ENCODE measurements at regions not wholly inside any gene's neighbourhood (a gene's known extent, or its start where the extent isn't known, plus 50 kb on each side); places are given as distances from the start of the nearest gene placed in this dataset.
"Not testable (repeated sequence)": the region's sequence is repeated elsewhere in the genome, so short reads cannot be mapped to it uniquely, and the experiment has no call there.

GRCh38 chr3:20307383-20307782 is 121.4 kb upstream of the SGO1 start:
- no peak overlapping the region for H3K4me2 ChIP-seq (ENCODE audit: unreplicated experiment)
- H3K27me3 ChIP-seq (replicated peaks; ENCODE audit: insufficient read depth), result no peaks in the 10 kb centered on the region
- no peak for TF ChIP-seq EZH2phosphoT487 (IDR thresholded peaks at IDR 0.05; ENCODE audit: insufficient read depth, low read depth)
- TF ChIP-seq EZH2 (IDR thresholded peaks at IDR 0.05; ENCODE audit: insufficient read depth, poor library complexity, severe bottlenecking), result no peak
- H3K79me2 ChIP-seq (ENCODE audit: insufficient read depth), result no peaks in the 10 kb centered on the region
- no peaks in the 10 kb centered on the region for H4K20me1 ChIP-seq (ENCODE audit: insufficient read depth)
- no peaks in the 10 kb centered on the region for H3K36me3 ChIP-seq (ENCODE audit: low read depth)
- no peaks in the 10 kb centered on the region for H3K4me1 ChIP-seq (ENCODE audit: insufficient read depth)
- H3K4me3 ChIP-seq, result no peak overlapping the region
- no peak overlapping the region for H3K27ac ChIP-seq
- no peak overlapping the region for H2AFZ ChIP-seq
- no peaks in the 10 kb centered on the region for H3F3A ChIP-seq (ENCODE audit: insufficient read depth)
- H3K9me3 ChIP-seq (ENCODE audit: low read depth), result no peaks in the 10 kb centered on the region
- no peak for DNase-seq
- no peaks in the 10 kb centered on the region for H3K9me2 ChIP-seq (ENCODE audit: insufficient read depth)
- in situ Hi-C loops (cut with MboI), result no loop called here
- no peak overlapping the region for H3K9ac ChIP-seq

- H3K9ac ChIP-seq, result no peak overlapping the region
- no peak overlapping the region for H3K4me3 ChIP-seq
- H3K27ac ChIP-seq, result no peak overlapping the region
- in situ Hi-C loops (cut with MboI), result no loop called here
- no peak overlapping the region for H3K4me2 ChIP-seq (ENCODE audit: unreplicated experiment)
- DNase-seq, result no peak
- H3K79me2 ChIP-seq (ENCODE audit: insufficient read depth), result no peaks in the 10 kb centered on the region
- H2AFZ ChIP-seq, result no peak overlapping the region
- no peaks in the 10 kb centered on the region for H4K20me1 ChIP-seq (ENCODE audit: insufficient read depth)
- no peaks in the 10 kb centered on the region for H3K4me1 ChIP-seq (ENCODE audit: insufficient read depth)
- 4 to 7% methylated on average over 2 of the region's 2 CpGs for WGBS, 2 experiments (ENCODE audit: low coverage in 1 of 2, low lambda C conversion rate in 2 of 2, missing lambda C conversion rate in 2 of 2)
- H3K9me2 ChIP-seq (ENCODE audit: insufficient read depth), result no peaks in the 10 kb centered on the region
- TF ChIP-seq EZH2phosphoT487 (IDR thresholded peaks at IDR 0.05; ENCODE audit: insufficient read depth, low read depth) (no peak), EZH2 (IDR thresholded peaks at IDR 0.05; ENCODE audit: insufficient read depth, poor library complexity, severe bottlenecking) (no peak)
- no peaks in the 10 kb centered on the region for H3K9me3 ChIP-seq (ENCODE audit: low read depth)
- no peaks in the 10 kb centered on the region for H3F3A ChIP-seq (ENCODE audit: insufficient read depth)
- H3K36me3 ChIP-seq (ENCODE audit: low read depth), result no peaks in the 10 kb centered on the region
- H3K27me3 ChIP-seq (replicated peaks; ENCODE audit: insufficient read depth), result no peaks in the 10 kb centered on the region
Measured at GRCh38 chr3:20305647-20306046, 119.6 kb upstream of the SGO1 start.

- no peak for TF ChIP-seq EZH2phosphoT487 (IDR thresholded peaks at IDR 0.05; ENCODE audit: insufficient read depth, low read depth)
- no peaks in the 10 kb centered on the region for H4K20me1 ChIP-seq (ENCODE audit: insufficient read depth)
- no peak overlapping the region for H2AFZ ChIP-seq
- H3K9me2 ChIP-seq (ENCODE audit: insufficient read depth), result no peaks in the 10 kb centered on the region
- H3K4me2 ChIP-seq (ENCODE audit: unreplicated experiment), result no peak overlapping the region
- H3K9me3 ChIP-seq (ENCODE audit: low read depth), result no peaks in the 10 kb centered on the region
- no peak overlapping the region for H3K9ac ChIP-seq
- H3F3A ChIP-seq (ENCODE audit: insufficient read depth), result no peaks in the 10 kb centered on the region
- 29 to 31% methylated on average over 7 of the region's 7 CpGs for WGBS, 2 experiments (ENCODE audit: low coverage in 1 of 2, low lambda C conversion rate in 2 of 2, missing lambda C conversion rate in 2 of 2)
- no peaks in the 10 kb centered on the region for H3K36me3 ChIP-seq (ENCODE audit: low read depth)
- no peaks in the 10 kb centered on the region for H3K4me1 ChIP-seq (ENCODE audit: insufficient read depth)
- no peak overlapping the region for H3K4me3 ChIP-seq
- DNase-seq, result no peak
- in situ Hi-C loops (cut with MboI), result no loop called here
- H3K27ac ChIP-seq, result no peak overlapping the region
- H3K79me2 ChIP-seq (ENCODE audit: insufficient read depth), result no peaks in the 10 kb centered on the region
- no peaks in the 10 kb centered on the region for H3K27me3 ChIP-seq (replicated peaks; ENCODE audit: insufficient read depth)
Measured at GRCh38 chr3:20302766-20303165, 116.8 kb upstream of the SGO1 start.

GRCh38 chr3:20288050-20288449 is 102.0 kb upstream of the SGO1 start:
- TF ChIP-seq EZH2 (IDR thresholded peaks at IDR 0.05; ENCODE audit: insufficient read depth, poor library complexity, severe bottlenecking), result no peak
- TF ChIP-seq EZH2phosphoT487 (IDR thresholded peaks at IDR 0.05; ENCODE audit: insufficient read depth, low read depth), result no peak
- Histone ChIP-seq H3K9me3 (ENCODE audit: low read depth) (no peaks in the 10 kb centered on the region), H3K27me3 (replicated peaks; ENCODE audit: insufficient read depth) (no peaks in the 10 kb centered on the region), H3K27ac (no peak overlapping the region), H3K9me2 (ENCODE audit: insufficient read depth) (no peaks in the 10 kb centered on the region), H3K9ac (no peak overlapping the region), H2AFZ (no peak overlapping the region), H3K36me3 (ENCODE audit: low read depth) (no peaks in the 10 kb centered on the region), H3F3A (ENCODE audit: insufficient read depth) (no peaks in the 10 kb centered on the region), H4K20me1 (ENCODE audit: insufficient read depth) (no peaks in the 10 kb centered on the region), H3K4me1 (ENCODE audit: insufficient read depth) (no peaks in the 10 kb centered on the region), H3K79me2 (ENCODE audit: insufficient read depth) (no peaks in the 10 kb centered on the region), H3K4me2 (ENCODE audit: unreplicated experiment) (no peak overlapping the region), H3K4me3 (no peak overlapping the region)
- DNase-seq, result no peak
- in situ Hi-C loops (cut with MboI), result no loop called here

- no peaks in the 10 kb centered on the region for H3K79me2 ChIP-seq (ENCODE audit: insufficient read depth)
- H3K4me1 ChIP-seq (ENCODE audit: insufficient read depth), result no peaks in the 10 kb centered on the region
- H3K27me3 ChIP-seq (replicated peaks; ENCODE audit: insufficient read depth), result no peaks in the 10 kb centered on the region
- 18 to 21% methylated on average over 7 of the region's 7 CpGs for WGBS, 2 experiments (ENCODE audit: low coverage in 1 of 2, low lambda C conversion rate in 2 of 2, missing lambda C conversion rate in 2 of 2)
- H3K9me2 ChIP-seq (ENCODE audit: insufficient read depth), result no peaks in the 10 kb centered on the region
- H3F3A ChIP-seq (ENCODE audit: insufficient read depth), result no peaks in the 10 kb centered on the region
- no peak overlapping the region for H3K4me2 ChIP-seq (ENCODE audit: unreplicated experiment)
- no peaks in the 10 kb centered on the region for H3K36me3 ChIP-seq (ENCODE audit: low read depth)
- DNase-seq, result no peak
- in situ Hi-C loops (cut with MboI), result no loop called here
- no peak overlapping the region for H3K4me3 ChIP-seq
- no peaks in the 10 kb centered on the region for H3K9me3 ChIP-seq (ENCODE audit: low read depth)
- no peak overlapping the region for H3K27ac ChIP-seq
- no peaks in the 10 kb centered on the region for H4K20me1 ChIP-seq (ENCODE audit: insufficient read depth)
- no peak for TF ChIP-seq EZH2phosphoT487 (IDR thresholded peaks at IDR 0.05; ENCODE audit: insufficient read depth, low read depth)
- no peak for TF ChIP-seq EZH2 (IDR thresholded peaks at IDR 0.05; ENCODE audit: insufficient read depth, poor library complexity, severe bottlenecking)
- no peak overlapping the region for H2AFZ ChIP-seq
- no peak overlapping the region for H3K9ac ChIP-seq
Measured at GRCh38 chr3:20280257-20280656, 94.3 kb upstream of the SGO1 start.

GRCh38 chr3:20265977-20266376 is 80.0 kb upstream of the SGO1 start:
- H3F3A ChIP-seq (ENCODE audit: insufficient read depth); H3K79me2 ChIP-seq (ENCODE audit: insufficient read depth); in situ Hi-C loops (cut with MboI); H3K4me1 ChIP-seq (ENCODE audit: insufficient read depth); H3K9me2 ChIP-seq (ENCODE audit: insufficient read depth); H4K20me1 ChIP-seq (ENCODE audit: insufficient read depth); H3K27ac ChIP-seq; H3K36me3 ChIP-seq (ENCODE audit: low read depth); H2AFZ ChIP-seq; H3K9ac ChIP-seq; H3K4me2 ChIP-seq (ENCODE audit: unreplicated experiment); H3K9me3 ChIP-seq (ENCODE audit: low read depth); DNase-seq; H3K4me3 ChIP-seq; H3K27me3 ChIP-seq (replicated peaks; ENCODE audit: insufficient read depth): not testable (repeated sequence)
- 49 to 62% methylated on average over 4 of the region's 4 CpGs for WGBS, 2 experiments (ENCODE audit: low coverage in 1 of 2, low lambda C conversion rate in 2 of 2, missing lambda C conversion rate in 2 of 2)
